Peyer's patch (tissue), 4 donors: ENCODE measurements at regions not wholly inside any gene's neighbourhood (a gene's known extent, or its start where the extent isn't known, plus 50 kb on each side); places are given as distances from the start of the nearest gene placed in this dataset.

Source experiments
- POLR2A ChIP-seq, 2 donors: fragments of 450-650 bp; IDR thresholded peaks; one replicate each; pipeline ENCODE4 v1.5.1; 2017; ENCODE audit warnings: antibody characterized with exemption in 2 of 2, mild to moderate bottlenecking in 2 of 2, moderate library complexity in 2 of 2
- TF ChIP-seq, protein P1 (sequence below), 6 experiments: fragments of 450-650 bp in 4 of 6; fragments of 200-600 bp in 2 of 6; sonication (generic) in 1 of 6; IDR thresholded peaks; one replicate each; pipeline ENCODE4 v1.5.1; 2017 to 2019; ENCODE audit warnings: antibody characterized with exemption in 6 of 6, mild to moderate bottlenecking in 3 of 6, moderate library complexity in 1 of 6

DNA sequence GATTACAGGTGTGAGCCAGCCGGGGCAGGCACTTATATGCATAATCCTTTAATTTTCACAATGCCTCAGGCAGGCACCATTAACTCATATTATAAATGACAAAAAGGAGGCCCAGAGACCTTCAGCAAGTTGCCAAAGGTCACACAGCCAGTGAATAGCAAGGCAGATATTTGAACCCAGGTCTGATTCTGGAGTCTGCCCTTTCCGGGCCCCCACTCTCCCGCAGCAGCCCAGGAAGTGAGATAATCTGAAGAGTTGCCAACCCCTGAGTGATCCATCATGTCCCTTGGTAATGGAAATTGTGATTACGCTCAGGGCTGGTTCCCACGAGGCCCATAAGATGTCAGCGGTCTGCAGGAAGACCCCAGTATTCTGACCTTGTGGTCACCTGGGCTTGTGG lies 95.3 kb upstream of the MED13L start:
- TF ChIP-seq, protein P1, sequence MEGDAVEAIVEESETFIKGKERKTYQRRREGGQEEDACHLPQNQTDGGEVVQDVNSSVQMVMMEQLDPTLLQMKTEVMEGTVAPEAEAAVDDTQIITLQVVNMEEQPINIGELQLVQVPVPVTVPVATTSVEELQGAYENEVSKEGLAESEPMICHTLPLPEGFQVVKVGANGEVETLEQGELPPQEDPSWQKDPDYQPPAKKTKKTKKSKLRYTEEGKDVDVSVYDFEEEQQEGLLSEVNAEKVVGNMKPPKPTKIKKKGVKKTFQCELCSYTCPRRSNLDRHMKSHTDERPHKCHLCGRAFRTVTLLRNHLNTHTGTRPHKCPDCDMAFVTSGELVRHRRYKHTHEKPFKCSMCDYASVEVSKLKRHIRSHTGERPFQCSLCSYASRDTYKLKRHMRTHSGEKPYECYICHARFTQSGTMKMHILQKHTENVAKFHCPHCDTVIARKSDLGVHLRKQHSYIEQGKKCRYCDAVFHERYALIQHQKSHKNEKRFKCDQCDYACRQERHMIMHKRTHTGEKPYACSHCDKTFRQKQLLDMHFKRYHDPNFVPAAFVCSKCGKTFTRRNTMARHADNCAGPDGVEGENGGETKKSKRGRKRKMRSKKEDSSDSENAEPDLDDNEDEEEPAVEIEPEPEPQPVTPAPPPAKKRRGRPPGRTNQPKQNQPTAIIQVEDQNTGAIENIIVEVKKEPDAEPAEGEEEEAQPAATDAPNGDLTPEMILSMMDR (IDR thresholded peaks at IDR 0.05) = no peak
- TF ChIP-seq POLR2A (IDR thresholded peaks at IDR 0.05) = no peak
